IPS-20b (cell line): ENCODE measurements at regions not wholly inside any gene's neighbourhood (a gene's known extent, or its start where the extent isn't known, plus 50 kb on each side); places are given as distances from the start of the nearest gene placed in this dataset.

ENCODE experiments used
- H3K27ac ChIP-seq: one replicate; pipeline ENCODE4 v1.5.1; 2013; ENCODE audit warnings: low read length
- H3K27me3 ChIP-seq: 2 replicates; pipeline ENCODE4 v1.6.1; 2013; ENCODE audit warnings: mild to moderate bottlenecking, low read length, inconsistent platforms; ENCODE audit not compliant: insufficient read depth
- H3K36me3 ChIP-seq: 2 replicates; pipeline ENCODE4 v1.6.1; 2013; ENCODE audit warnings: low read depth, mild to moderate bottlenecking, inconsistent platforms, low read length, moderate library complexity; ENCODE audit not compliant: insufficient read depth
- H3K4me1 ChIP-seq: 2 replicates; pipeline ENCODE4 v1.6.1; 2013; ENCODE audit warnings: mild to moderate bottlenecking, control low read depth, inconsistent platforms, low read length, moderate library complexity; ENCODE audit not compliant: insufficient read depth
- H3K4me3 ChIP-seq: 2 replicates; pipeline ENCODE4 v1.5.1; 2013; ENCODE audit warnings: mild to moderate bottlenecking, low read length, inconsistent platforms
- H3K9ac ChIP-seq: 2 replicates; pipeline ENCODE4 v1.6.1; 2013; ENCODE audit warnings: low read depth, mild to moderate bottlenecking, inconsistent platforms, low read length, moderate library complexity
- H3K9me3 ChIP-seq: 2 replicates; pipeline ENCODE4 v1.6.1; 2013; ENCODE audit warnings: mild to moderate bottlenecking, low read depth, low read length, inconsistent platforms; ENCODE audit not compliant: insufficient read depth

DNA sequence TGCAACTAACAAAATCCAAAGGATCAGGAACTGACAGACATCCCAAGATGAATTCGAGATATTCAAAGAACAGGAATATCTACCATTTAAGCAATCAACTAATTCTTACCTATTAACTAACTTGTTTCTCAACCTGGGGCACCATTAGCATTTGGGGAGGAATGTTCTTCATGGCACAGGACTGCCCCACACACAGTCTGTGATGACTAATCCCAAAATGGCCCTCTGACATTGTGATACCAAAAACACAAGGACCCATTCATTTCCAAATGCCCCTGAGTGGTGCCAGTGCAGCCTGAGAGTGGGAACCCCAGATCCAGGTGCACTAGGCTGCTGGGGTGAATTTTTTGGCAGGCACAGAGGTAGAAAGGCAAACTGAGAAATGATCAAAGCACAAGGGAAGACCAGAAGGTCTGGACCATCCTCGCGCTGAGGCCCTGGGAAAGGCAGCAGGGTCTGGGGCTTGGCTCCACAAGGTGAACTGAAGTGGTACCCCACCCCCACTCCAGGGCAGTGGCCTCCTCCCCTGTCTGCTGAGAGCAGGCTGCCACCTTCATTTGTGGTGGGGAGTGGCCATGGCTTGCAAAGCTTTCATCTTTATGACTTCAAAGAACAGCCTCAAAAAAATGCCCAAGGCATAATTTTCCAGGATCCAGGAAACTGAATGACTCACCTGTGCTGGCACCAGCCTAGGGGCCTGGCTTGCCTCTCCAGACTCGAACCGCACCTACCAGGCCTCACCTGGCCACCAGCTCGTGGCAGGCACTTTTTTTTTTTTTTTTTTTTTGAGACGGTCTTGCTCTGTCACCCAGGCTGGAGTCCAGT lies 122.4 kb downstream of the BCOR start:
- Histone ChIP-seq H3K36me3 (no peaks in the 10 kb centered on the region), H3K4me3 (no peak overlapping the region), H3K4me1 (peaks cover 10% of the 10 kb centered on the region; the same call in 1 of the 2 replicates), H3K9me3 (no peaks in the 10 kb centered on the region), H3K27ac (no peak overlapping the region), H3K9ac (no peak overlapping the region), H3K27me3 (no peaks in the 10 kb centered on the region)

DNA sequence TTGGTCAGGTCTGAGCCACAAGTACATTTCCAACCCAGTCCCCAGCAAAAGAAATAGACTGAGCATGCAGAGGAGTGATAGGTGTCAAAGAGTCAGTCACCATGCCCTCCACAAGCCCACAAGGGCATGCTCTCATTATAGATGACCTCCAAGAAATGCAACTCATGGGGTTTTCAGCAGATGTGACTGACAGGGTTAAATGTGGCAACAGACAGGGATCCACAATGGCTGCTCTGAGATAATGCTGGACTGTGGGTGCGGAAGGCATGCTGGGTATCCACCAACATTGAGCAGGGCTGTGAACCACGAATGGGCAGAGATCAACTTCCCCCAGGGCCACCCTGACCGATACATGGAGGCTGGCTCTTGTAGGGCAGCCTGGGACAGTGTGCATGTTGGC lies 115.8 kb downstream of the BCOR start:
- no peak overlapping the region for H3K9ac ChIP-seq
- no peaks in the 10 kb centered on the region for H3K9me3 ChIP-seq
- no peaks in the 10 kb centered on the region for H3K36me3 ChIP-seq
- H3K27ac ChIP-seq: no peak overlapping the region
- no peak overlapping the region for H3K4me3 ChIP-seq
- no peaks in the 10 kb centered on the region for H3K4me1 ChIP-seq
- H3K27me3 ChIP-seq: no peaks in the 10 kb centered on the region

DNA sequence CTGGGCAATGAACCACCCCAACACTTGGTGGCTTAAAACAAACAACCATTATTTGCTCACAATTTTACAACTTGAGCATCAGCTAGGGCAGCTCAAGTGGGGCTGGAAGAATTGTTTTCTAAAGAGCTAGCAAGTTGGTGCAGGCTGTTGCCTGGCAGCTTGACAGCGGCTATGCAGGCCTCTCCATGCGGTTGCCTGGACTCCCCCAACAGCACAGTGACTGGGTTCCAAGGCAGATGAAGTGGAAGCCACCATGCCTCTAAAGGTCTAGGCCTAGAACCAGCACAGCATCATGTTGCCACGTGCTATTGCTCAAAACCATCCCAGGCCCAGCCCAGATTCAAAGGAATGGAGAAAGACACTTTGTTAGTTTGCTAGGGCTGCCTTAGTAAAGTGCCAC lies 114.8 kb downstream of the BCOR start:
- H3K9me3 ChIP-seq: no peaks in the 10 kb centered on the region
- H3K27ac ChIP-seq: no peak overlapping the region

DNA sequence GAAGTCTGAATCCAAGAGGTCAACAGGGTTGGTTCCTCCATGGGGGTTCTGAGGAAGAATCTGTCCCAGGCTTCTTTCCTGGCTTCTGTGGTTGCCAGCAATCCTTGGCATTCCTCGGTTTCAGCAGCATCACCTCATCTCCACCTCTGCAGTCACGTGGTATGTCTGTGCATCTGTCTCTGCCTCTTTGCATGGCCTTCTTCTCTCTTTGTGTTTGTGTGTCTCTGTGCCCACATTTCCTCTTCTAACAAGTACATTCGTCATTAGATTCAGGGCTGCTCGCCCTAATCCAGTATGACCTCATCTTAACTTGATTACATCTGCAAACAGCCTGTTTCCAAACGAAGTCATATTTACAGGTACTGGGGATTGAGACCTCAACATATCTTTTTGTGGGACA lies 114.0 kb downstream of the BCOR start:
- no peaks in the 10 kb centered on the region for H3K9me3 ChIP-seq
- no peak overlapping the region for H3K27ac ChIP-seq
- H3K4me3 ChIP-seq: no peak overlapping the region
- no peaks in the 10 kb centered on the region for H3K4me1 ChIP-seq
- H3K36me3 ChIP-seq: no peaks in the 10 kb centered on the region
- H3K9ac ChIP-seq: no peak overlapping the region
- no peaks in the 10 kb centered on the region for H3K27me3 ChIP-seq

More for the DNA sequence above, 114.8 kb downstream of the BCOR start:
- Histone ChIP-seq H3K4me1 (no peaks in the 10 kb centered on the region), H3K4me3 (no peak overlapping the region), H3K9ac (no peak overlapping the region), H3K27me3 (no peaks in the 10 kb centered on the region), H3K36me3 (no peaks in the 10 kb centered on the region)

DNA sequence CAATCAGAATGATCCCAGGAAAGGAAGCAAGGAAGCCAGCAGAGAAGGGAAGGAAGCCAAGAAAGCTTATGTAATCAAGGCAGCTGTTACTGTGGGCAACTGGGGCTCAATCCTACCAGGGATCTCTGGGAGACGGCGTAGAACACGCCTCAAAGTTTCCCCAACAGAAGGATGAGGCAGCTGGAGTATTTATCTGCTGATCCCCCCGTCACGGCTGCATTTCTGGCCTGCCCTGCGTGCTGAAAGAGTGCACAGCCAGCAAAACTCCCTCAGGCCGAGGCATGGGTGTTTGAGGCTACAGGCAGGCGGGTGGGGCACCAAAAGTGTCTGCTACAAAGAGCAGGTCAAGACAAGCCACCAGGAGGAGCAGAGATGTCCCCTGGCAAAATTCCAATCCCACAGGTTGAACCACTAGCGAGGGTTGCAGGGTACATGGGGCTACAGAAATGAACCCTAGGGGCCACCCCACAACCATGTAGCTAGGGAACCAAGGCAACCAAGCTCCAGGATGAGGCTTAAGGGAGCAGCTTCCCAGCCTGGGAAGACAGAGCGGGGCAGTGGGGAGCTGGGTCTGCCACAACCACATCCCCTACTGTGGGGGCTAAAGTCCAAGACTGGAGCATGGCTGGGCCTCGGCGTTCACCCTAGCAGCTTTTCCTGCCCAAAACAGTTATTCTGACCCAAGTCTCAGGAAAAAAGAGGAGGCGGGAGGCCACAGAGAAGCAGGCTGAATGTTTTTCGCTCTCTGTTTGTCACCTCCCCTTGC lies 113.4 kb downstream of the BCOR start:
- Histone ChIP-seq H3K36me3 (no peaks in the 10 kb centered on the region), H3K27me3 (no peaks in the 10 kb centered on the region), H3K27ac (no peak overlapping the region)

DNA sequence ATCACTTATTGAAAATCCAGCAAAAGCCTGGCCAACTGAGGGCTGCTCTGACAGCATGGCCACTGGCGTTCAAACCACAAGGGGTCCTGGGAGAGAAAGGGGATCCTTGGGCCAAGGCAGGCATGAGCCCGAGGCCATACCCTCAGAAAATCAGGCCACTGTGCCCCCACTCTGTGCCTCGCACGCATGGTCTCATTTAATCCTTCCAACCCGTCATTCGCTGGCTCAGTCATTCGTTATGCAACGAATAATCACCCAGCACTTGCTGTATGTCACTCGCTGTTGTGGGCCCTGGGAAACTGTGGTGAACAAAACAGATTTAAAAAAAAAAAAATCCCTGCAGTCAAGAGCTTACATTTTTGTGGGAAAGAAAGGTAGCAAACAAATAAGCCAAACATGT lies 112.7 kb downstream of the BCOR start:
- Histone ChIP-seq H3K36me3 (no peaks in the 10 kb centered on the region), H3K9me3 (no peaks in the 10 kb centered on the region), H3K9ac (no peak overlapping the region), H3K4me3 (no peak overlapping the region), H3K27me3 (no peaks in the 10 kb centered on the region), H3K4me1 (no peaks in the 10 kb centered on the region), H3K27ac (no peak overlapping the region)

More for the DNA sequence above, 113.4 kb downstream of the BCOR start:
- Histone ChIP-seq H3K9me3 (no peaks in the 10 kb centered on the region), H3K4me3 (no peak overlapping the region), H3K4me1 (no peaks in the 10 kb centered on the region), H3K9ac (no peak overlapping the region)

DNA sequence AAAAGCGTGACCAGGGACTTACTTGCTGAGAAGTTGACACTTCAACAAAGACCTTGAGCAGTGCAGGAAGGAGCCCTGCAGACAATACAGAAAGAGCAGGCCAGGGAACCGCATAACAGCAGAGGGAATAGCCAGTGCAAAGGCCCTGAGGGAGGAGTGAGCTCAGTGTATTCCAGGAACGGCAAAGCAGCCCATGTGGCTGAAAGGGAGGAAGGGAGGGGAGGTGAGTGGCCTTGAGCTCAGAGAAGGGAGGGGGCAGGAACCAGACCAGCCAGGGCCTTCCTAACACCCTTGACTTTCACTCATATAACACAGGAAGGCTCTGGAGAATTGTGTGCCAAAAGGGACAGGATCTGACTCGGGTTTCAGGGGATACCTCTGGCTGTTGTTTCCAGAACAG lies 112.2 kb downstream of the BCOR start:
- Histone ChIP-seq H3K27me3 (no peaks in the 10 kb centered on the region), H3K4me3 (no peak overlapping the region), H3K27ac (no peak overlapping the region), H3K4me1 (no peaks in the 10 kb centered on the region), H3K36me3 (no peaks in the 10 kb centered on the region), H3K9me3 (no peaks in the 10 kb centered on the region), H3K9ac (no peak overlapping the region)

DNA sequence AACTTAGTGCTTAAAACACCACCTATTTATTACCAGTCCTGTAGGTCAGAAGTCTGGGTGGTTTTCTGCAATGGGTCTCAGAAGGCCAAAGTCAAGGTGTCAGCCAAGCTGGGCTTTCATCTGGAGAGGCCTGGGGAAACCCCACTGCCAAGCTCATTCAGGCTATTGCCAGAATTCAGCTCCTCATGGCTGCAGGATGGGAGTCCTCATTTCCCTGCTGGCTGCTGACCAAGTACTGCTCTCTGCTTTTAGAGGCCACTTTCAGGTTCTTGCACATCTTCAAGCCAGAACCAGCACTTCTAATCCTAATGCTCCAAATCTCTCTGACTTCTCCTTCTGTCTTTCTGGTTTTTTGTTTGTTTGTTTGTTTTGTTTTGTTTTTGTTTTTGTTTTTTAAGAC lies 109.3 kb downstream of the BCOR start:
- Histone ChIP-seq H3K4me3 (no peak overlapping the region), H3K27me3 (no peaks in the 10 kb centered on the region), H3K4me1 (no peaks in the 10 kb centered on the region), H3K9me3 (no peaks in the 10 kb centered on the region), H3K36me3 (no peaks in the 10 kb centered on the region), H3K9ac (no peak overlapping the region), H3K27ac (no peak overlapping the region)

DNA sequence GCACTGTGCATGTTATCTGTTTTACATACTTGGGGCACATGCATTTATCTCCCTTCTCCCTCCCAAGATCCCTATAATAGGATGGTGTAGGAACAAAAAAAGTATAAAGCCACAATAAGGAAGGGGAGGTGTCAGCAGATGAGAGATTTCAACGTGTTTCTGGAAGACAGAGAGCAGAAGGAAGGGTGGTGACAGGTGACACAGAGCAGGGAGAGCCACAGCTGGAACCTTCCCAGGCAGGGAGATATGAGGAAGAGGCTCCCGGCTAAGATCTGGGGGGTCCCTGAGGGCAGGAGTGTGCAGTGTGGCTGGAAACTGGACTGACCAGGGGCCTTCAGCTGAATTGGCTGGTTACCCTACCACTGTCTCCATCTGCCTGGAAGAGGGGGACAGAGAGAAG lies 107.4 kb downstream of the BCOR start:
- H3K9me3 ChIP-seq: no peaks in the 10 kb centered on the region
- no peaks in the 10 kb centered on the region for H3K36me3 ChIP-seq
- no peaks in the 10 kb centered on the region for H3K27me3 ChIP-seq
- H3K4me3 ChIP-seq: no peak overlapping the region
- no peak overlapping the region for H3K27ac ChIP-seq
- no peaks in the 10 kb centered on the region for H3K4me1 ChIP-seq
- no peak overlapping the region for H3K9ac ChIP-seq

DNA sequence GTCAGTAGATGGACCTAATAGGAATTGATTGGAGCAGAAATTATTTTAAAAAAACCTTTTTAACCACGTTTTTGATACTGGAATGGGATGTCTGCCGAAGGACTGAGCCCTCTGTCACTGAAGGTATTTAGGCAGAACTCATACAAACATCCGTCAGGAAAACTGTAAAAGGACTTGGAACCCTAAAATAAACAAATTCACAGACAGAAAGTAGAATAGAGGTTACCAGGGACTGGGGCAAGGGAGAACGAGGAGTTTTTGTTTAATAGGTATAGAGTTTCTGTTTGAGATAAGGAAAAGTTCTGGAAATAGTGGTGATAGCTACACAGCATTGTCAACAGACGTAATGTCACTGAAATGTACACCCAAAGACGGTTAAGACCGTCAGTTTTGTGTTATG lies 105.5 kb downstream of the BCOR start:
- no peak overlapping the region for H3K4me3 ChIP-seq
- H3K27me3 ChIP-seq: no peaks in the 10 kb centered on the region
- no peak overlapping the region for H3K9ac ChIP-seq
- H3K9me3 ChIP-seq: no peaks in the 10 kb centered on the region
- H3K36me3 ChIP-seq: no peaks in the 10 kb centered on the region
- no peaks in the 10 kb centered on the region for H3K4me1 ChIP-seq
- no peak overlapping the region for H3K27ac ChIP-seq

DNA sequence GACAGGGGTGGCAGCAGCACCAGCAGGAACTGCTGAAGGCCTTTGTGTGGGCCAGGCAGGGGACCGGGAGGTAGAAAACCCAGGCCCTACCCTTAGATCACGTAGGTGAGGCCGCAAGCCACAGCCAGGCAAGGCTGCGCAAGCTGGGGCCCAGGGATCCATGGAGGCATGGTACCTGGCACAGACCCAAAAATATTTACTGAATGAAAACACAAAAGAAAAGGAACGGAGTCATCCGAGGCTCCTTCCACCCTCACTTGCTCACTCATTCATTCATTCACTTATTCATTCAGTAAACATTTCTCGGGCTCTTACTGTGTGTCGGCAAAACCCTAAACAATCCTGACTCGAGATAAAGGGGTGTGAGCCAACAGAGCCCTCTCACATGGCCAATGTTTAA lies 102.3 kb downstream of the BCOR start:
- H3K4me1 ChIP-seq: no peaks in the 10 kb centered on the region
- no peaks in the 10 kb centered on the region for H3K9me3 ChIP-seq
- H3K4me3 ChIP-seq: no peak overlapping the region
- H3K36me3 ChIP-seq: no peaks in the 10 kb centered on the region
- no peak overlapping the region for H3K9ac ChIP-seq
- no peaks in the 10 kb centered on the region for H3K27me3 ChIP-seq
- no peak overlapping the region for H3K27ac ChIP-seq

DNA sequence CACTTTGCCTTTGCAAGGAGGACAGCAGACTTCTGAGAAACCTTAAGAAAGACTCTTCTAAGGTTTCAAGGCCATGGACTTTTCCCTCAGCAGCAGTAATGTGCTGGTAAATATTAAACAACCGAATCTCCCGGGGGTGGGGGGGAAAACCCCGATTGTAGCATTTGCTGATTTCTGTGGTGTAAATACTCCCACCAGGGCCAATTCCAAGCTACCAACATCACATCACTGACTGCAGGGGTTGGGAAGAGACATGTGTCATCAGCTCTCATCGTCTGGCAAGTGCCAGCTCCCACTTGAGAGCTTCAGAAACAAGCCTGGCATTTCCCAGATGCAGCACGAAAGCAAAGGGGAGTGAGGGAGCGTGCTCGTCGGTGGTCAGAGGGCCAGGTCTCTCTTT lies 101.2 kb downstream of the BCOR start:
- Histone ChIP-seq H3K4me3 (no peak overlapping the region), H3K27me3 (no peaks in the 10 kb centered on the region; the same call in 1 of the 2 replicates), H3K4me1 (no peaks in the 10 kb centered on the region), H3K9ac (no peak overlapping the region), H3K9me3 (no peaks in the 10 kb centered on the region), H3K36me3 (no peaks in the 10 kb centered on the region), H3K27ac (no peak overlapping the region)
